PC-3 (cell line): ENCODE measurements at regions not wholly inside any gene's neighbourhood (a gene's known extent, or its start where the extent isn't known, plus 50 kb on each side); places are given as distances from the start of the nearest gene placed in this dataset.

Experiments used
- CTCF ChIP-seq: fragments of 300-600 bp; sonication (generic); conservative IDR thresholded peaks from 2 replicates; pipeline ENCODE4 v1.5.1; 2017; ENCODE audit warnings: antibody characterized with exemption, low read depth, mild to moderate bottlenecking, low read length
- EZH2 ChIP-seq: fragments of 300-600 bp; sonication (generic); IDR thresholded peaks from one replicate; pipeline ENCODE4 v1.6.1; 2017; ENCODE audit warnings: antibody characterized with exemption, mild to moderate bottlenecking, low read length; ENCODE audit not compliant: unreplicated experiment
- EZH2phosphoT487 ChIP-seq: fragments of 300-600 bp; sonication (generic); IDR thresholded peaks from 2 replicates; pipeline ENCODE4 v1.6.1; 2018; ENCODE audit warnings: mild to moderate bottlenecking, antibody characterized with exemption, low read length, borderline replicate concordance

- TF ChIP-seq CTCF: no peak
- no peak for TF ChIP-seq EZH2phosphoT487
- no peak for TF ChIP-seq EZH2
These were observed 318.3 kb downstream of the MDFIC start for GRCh38 chr7:115240242-115240641.
